ENCODE measurements at regions not wholly inside any gene's neighbourhood (a gene's known extent, or its start where the extent isn't known, plus 50 kb on each side); places are given as distances from the start of the nearest gene placed in this dataset.
A peak's percentile ranks its signal among the peaks of the same experiment; 100 is the strongest.

DNA sequence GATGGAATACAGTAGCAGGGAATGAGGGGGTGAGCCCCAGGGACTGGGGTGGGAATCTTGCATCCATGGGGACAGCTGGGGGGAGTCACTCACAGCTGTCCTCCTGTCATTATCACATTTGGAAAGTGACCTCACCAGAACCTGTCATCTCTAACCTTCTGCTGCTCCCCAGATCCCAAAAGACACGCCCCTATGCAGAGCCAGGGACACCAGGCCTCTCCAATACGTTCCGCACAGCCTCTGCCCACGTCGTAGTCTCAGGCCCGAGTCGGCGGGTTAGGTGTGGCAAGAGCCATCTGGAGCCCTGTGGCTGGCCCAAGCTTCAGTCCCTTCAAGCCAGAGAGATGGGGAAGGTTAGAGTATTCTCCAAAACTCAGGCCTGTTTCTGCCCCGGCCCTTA lies 214.3 kb downstream of the ENGASE start:
- H3K9ac ChIP-seq, result no peak overlapping the region
- peaks cover 0 to 42% (median 0%) of the 10 kb centered on the region in 11 experiments; a peak in 4 of 22 replicates for H4K20me1 ChIP-seq
- H3K4me2 ChIP-seq, result peak overlapping the region; percentile 2 to 61 (median 34); a peak in 18 of 22 replicates
- H3K9me3 ChIP-seq (replicated peaks in 1 of 11), result no peaks in the 10 kb centered on the region
- no peak overlapping the region for H3K27ac ChIP-seq
- H3K4me3 ChIP-seq, result no peak overlapping the region
- no peaks in the 10 kb centered on the region for H3K27me3 ChIP-seq
- no peak for TF ChIP-seq Cebpa-rat (IDR thresholded peaks at IDR 0.05)
- peaks cover 6 to 34% (median 19%) of the 10 kb centered on the region in 10 experiments; a peak in 19 of 20 replicates for H3K4me1 ChIP-seq
- no peaks in the 10 kb centered on the region for H3K36me3 ChIP-seq

DNA sequence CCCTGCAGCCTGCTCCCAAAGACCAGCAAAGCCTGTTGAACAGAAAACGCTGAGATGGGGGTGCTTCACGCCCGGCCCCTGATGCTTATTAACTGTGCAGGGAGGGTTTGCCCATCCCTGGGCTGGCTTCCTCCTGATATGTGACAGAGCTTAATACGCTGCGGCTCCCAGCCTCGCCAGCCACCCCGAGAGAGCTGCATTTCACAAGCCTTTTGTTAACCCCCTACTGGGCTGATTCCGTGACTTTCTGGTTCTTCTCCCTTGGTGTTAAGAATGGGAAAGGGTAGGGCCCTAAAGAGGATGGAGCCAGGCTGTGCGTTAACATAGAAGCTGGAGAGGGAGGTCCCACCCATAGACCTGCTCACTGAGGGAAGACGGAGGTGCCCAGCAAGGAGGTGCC lies 211.8 kb downstream of the ENGASE start:
- Histone ChIP-seq H3K9me3 (replicated peaks in 1 of 11) (no peaks in the 10 kb centered on the region), H4K20me1 (peaks cover 0 to 42% (median 0%) of the 10 kb centered on the region in 11 experiments; a peak in 5 of 22 replicates), H3K36me3 (no peaks in the 10 kb centered on the region), H3K4me3 (no peak overlapping the region), H3K27me3 (peaks cover 0 to 4% (median 0%) of the 10 kb centered on the region in 11 experiments; a peak in 1 of 22 replicates), H3K9ac (no peak overlapping the region), H3K4me1 (peaks cover 6 to 37% (median 23%) of the 10 kb centered on the region in 10 experiments; a peak in 19 of 20 replicates), H3K27ac (no peak overlapping the region), H3K4me2 (no peak overlapping the region)
- TF ChIP-seq Cebpa-rat (IDR thresholded peaks at IDR 0.05), result no peak

DNA sequence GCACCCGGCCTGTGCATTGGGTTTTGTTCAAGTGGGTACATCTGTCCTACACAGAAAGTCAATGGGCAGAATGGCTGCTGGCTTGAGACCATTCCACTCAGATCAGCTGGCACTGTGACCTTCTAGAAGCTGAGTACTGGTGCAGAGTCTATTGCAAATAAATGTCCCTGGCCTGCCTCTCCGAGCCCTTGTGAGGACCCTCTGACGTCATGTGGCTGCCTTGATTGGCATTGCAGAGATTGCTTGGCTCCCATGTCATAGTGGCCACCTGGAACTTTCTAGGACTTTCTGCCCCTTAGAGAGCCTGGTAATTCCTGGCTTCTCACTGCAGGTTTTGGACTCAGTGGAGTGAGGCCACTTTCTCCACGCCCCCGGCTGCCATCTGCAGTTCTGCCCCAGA lies 211.3 kb downstream of the ENGASE start:
- H4K20me1 ChIP-seq, result peaks cover 0 to 46% (median 0%) of the 10 kb centered on the region in 11 experiments; a peak in 5 of 22 replicates
- H3K36me3 ChIP-seq, result no peaks in the 10 kb centered on the region
- no peak overlapping the region for H3K4me3 ChIP-seq
- H3K4me2 ChIP-seq, result no peak overlapping the region
- TF ChIP-seq Cebpa-rat (IDR thresholded peaks at IDR 0.05), result no peak
- H3K9me3 ChIP-seq (replicated peaks in 1 of 11), result no peaks in the 10 kb centered on the region
- no peak overlapping the region for H3K9ac ChIP-seq
- no peak overlapping the region for H3K27ac ChIP-seq
- peaks cover 0 to 4% (median 0%) of the 10 kb centered on the region in 11 experiments; a peak in 1 of 22 replicates for H3K27me3 ChIP-seq
- peaks cover 6 to 42% (median 27%) of the 10 kb centered on the region in 10 experiments; a peak in 19 of 20 replicates for H3K4me1 ChIP-seq

DNA sequence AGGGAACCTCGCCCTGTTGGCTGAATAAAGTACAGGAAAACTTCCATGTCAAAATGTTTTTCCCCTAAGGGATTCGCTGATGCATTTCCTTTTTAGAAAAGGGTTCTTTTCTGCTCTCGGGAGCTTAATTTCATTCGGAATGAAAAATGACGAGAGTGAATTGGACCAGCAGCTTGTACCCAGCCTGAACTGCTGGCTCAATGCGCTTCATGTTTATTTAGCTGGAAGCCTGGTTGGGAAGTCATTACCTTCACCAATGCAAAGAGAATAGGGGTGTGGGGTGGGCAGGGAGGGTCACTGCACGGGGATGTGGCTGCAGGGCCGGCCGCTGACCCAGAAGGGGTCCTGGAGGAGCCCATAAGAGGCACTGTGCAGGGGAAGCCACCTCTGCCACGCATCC lies 207.7 kb downstream of the ENGASE start:
- Histone ChIP-seq H3K4me1 (peaks cover 0 to 18% (median 9%) of the 10 kb centered on the region in 10 experiments; a peak in 5 of 20 replicates), H3K4me2 (peak overlapping the region in 5 of 11 experiments; percentile 8 to 49 (median 39); a peak in 4 of 22 replicates), H4K20me1 (peaks cover 0 to 34% (median 0%) of the 10 kb centered on the region in 11 experiments; a peak in 7 of 22 replicates), H3K27me3 (peaks cover 0 to 4% (median 0%) of the 10 kb centered on the region in 11 experiments; a peak in 1 of 22 replicates), H3K4me3 (no peak overlapping the region), H3K9me3 (replicated peaks in 1 of 11) (no peaks in the 10 kb centered on the region), H3K27ac (no peak overlapping the region), H3K9ac (no peak overlapping the region), H3K36me3 (no peaks in the 10 kb centered on the region)
- TF ChIP-seq Cebpa-rat (IDR thresholded peaks at IDR 0.05), result no peak

DNA sequence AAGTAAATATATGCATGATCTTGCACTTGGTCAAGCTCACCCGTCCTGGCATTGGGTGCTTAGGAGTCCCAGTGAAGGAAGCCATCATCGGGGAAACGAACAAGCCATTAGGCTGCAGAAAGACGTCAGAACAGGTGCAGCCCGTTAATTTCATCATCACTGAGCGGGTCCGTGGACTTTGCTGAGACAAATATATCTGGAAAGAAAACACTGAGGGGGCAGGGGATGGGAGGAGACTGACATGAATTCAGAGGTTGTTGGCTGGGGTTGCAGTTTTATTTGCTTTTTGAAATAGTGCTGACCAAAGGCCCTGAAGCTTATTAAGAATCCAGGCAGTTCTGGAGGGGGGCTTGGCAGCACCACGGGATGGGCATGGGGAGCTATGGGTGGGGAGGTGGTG lies 207.2 kb downstream of the ENGASE start:
- no peak overlapping the region for H3K9ac ChIP-seq
- no peaks in the 10 kb centered on the region for H3K9me3 ChIP-seq (replicated peaks in 1 of 11)
- peaks cover 0 to 4% (median 0%) of the 10 kb centered on the region in 11 experiments; a peak in 1 of 22 replicates for H3K27me3 ChIP-seq
- H4K20me1 ChIP-seq, result peaks cover 0 to 29% (median 0%) of the 10 kb centered on the region in 11 experiments; a peak in 7 of 22 replicates
- H3K4me2 ChIP-seq, result peak overlapping the region in 6 of 11 experiments; percentile 8 to 49 (median 28); a peak in 6 of 22 replicates
- H3K4me3 ChIP-seq, result no peak overlapping the region
- no peak for TF ChIP-seq Cebpa-rat (IDR thresholded peaks at IDR 0.05)
- no peaks in the 10 kb centered on the region for H3K36me3 ChIP-seq
- H3K27ac ChIP-seq, result no peak overlapping the region
- peaks cover 0 to 18% (median 9%) of the 10 kb centered on the region in 10 experiments; a peak in 5 of 20 replicates for H3K4me1 ChIP-seq

DNA sequence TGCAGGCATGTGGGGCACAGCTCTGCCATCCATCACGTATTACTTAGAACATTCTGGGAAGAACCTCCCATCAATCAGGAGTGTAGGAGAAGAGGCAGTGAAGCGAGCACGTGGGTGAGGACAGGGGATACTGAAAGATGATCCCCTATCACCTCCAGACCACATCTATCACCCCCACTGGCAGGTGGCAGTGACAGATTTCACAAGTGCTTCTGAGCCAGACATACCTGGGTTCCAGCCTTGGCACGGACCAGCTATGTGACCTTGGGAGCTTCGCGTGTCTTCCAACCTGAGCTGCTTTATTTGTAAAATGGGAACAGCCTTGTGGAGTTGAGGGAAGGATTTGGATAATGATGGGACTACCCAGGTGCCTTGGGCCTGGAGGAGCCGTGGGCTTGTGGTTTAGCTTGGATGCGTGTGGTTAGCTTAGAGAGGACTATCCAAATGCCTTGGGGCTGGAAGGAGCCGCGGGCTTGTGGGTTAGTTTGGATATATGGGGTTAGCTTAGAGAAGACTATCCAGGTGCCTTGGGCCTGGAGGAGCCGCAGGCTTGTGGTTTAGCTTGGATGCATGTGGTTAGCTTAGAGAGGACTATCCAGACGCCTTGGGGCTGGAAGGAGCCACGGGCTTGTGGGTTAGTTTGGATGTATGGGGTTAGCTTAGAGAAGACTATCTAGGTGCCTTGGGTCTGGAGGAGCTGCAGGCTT lies 206.4 kb downstream of the ENGASE start:
- H3K27ac ChIP-seq, result no peak overlapping the region
- no peaks in the 10 kb centered on the region for H3K9me3 ChIP-seq (replicated peaks in 1 of 11)
- TF ChIP-seq Cebpa-rat (IDR thresholded peaks at IDR 0.05), result no peak
- peaks cover 0 to 18% (median 9%) of the 10 kb centered on the region in 10 experiments; a peak in 5 of 20 replicates for H3K4me1 ChIP-seq
- peaks cover 0 to 21% (median 0%) of the 10 kb centered on the region in 11 experiments; a peak in 6 of 22 replicates for H4K20me1 ChIP-seq
- H3K27me3 ChIP-seq, result peaks cover 0 to 4% (median 0%) of the 10 kb centered on the region in 11 experiments; a peak in 1 of 22 replicates
- peak overlapping the region in 6 of 11 experiments; percentile 8 to 49 (median 28); a peak in 6 of 22 replicates for H3K4me2 ChIP-seq
- H3K9ac ChIP-seq, result no peak overlapping the region
- H3K4me3 ChIP-seq, result no peak overlapping the region
- no peaks in the 10 kb centered on the region for H3K36me3 ChIP-seq

DNA sequence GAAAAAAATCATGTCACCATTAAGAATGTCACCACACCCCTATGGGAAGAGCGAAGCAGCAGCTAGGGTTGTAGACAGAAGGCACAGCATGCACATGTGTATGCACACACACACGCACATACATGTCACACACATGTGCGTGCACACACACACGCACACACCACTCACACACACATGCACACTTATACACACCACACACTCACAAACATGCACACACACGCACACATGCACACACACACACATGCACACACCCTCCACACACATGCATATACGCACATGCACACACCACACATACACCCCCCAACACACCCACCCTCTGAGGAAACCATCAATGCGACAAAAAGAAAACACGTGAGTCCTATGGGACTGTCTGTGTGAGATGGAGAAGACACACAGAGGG lies 205.4 kb downstream of the ENGASE start:
- H3K4me2 ChIP-seq, result no peak overlapping the region
- H3K27me3 ChIP-seq, result peaks cover 0 to 4% (median 0%) of the 10 kb centered on the region in 11 experiments; a peak in 1 of 22 replicates

DNA sequence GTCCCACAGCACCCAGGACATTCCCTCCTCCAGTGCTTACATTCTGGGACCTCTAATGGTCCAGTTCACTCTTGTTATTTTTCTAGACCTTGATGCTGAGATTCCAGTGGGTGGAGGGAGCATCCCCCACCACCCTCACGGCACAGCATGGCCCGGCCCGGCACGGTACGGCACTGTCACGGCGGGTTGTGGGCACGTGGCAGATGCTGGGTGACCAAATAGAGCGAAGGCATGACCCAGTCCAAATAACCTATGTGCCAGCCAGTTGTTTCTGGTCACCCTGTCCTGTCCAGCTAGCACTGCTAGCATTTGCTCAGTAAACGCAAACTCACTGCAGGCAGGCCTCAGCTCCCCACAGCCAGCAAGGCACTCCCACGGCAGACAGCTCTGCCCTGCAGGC lies 204.7 kb downstream of the ENGASE start:
- Histone ChIP-seq H3K4me2 (no peak overlapping the region), H3K4me1 (peaks cover 0 to 31% (median 16%) of the 10 kb centered on the region in 10 experiments; a peak in 11 of 20 replicates), H4K20me1 (peaks cover 0 to 20% (median 0%) of the 10 kb centered on the region in 11 experiments; a peak in 6 of 22 replicates), H3K9ac (no peak overlapping the region), H3K9me3 (replicated peaks in 1 of 11) (no peaks in the 10 kb centered on the region), H3K4me3 (no peak overlapping the region), H3K27me3 (peaks cover 0 to 4% (median 0%) of the 10 kb centered on the region in 11 experiments; a peak in 1 of 22 replicates), H3K27ac (no peak overlapping the region), H3K36me3 (no peaks in the 10 kb centered on the region)
- no peak for TF ChIP-seq Cebpa-rat (IDR thresholded peaks at IDR 0.05)

More for the DNA sequence above, 205.4 kb downstream of the ENGASE start:
- Histone ChIP-seq H3K9ac (no peak overlapping the region), H4K20me1 (peaks cover 0 to 20% (median 0%) of the 10 kb centered on the region in 11 experiments; a peak in 6 of 22 replicates), H3K9me3 (replicated peaks in 1 of 11) (no peaks in the 10 kb centered on the region), H3K4me3 (no peak overlapping the region), H3K27ac (no peak overlapping the region), H3K36me3 (no peaks in the 10 kb centered on the region), H3K4me1 (peaks cover 0 to 25% (median 12%) of the 10 kb centered on the region in 10 experiments; a peak in 9 of 20 replicates)
- TF ChIP-seq Cebpa-rat (IDR thresholded peaks at IDR 0.05), result no peak

DNA sequence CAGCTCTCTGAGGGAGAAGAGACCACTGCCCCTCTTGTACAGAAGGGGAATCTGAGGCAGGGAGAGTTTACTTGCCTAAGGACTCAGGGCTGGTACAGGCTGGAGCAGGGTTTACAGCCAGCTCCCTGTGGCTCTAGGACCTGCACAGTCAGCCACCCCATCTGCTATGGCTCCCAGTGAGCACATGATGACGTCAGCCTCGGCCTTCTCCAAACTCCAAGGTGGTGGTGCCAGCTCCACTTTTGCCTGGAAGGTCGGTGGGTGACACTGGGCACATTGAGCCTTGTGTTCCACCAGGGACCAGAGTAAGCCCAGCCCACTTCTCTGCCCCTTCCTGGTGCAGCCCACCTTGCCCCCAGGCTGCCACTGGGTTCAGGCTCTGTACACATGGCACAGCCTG lies 202.2 kb downstream of the ENGASE start:
- Histone ChIP-seq H3K9me3 (replicated peaks in 1 of 11) (no peaks in the 10 kb centered on the region), H3K36me3 (no peaks in the 10 kb centered on the region), H3K27me3 (no peaks in the 10 kb centered on the region), H3K27ac (no peak overlapping the region), H3K4me1 (peaks cover 0 to 31% (median 17%) of the 10 kb centered on the region in 10 experiments; a peak in 12 of 20 replicates), H4K20me1 (peaks cover 0 to 17% (median 0%) of the 10 kb centered on the region in 11 experiments; a peak in 6 of 22 replicates), H3K4me3 (no peak overlapping the region), H3K4me2 (no peak overlapping the region), H3K9ac (no peak overlapping the region)
- no peak for TF ChIP-seq Cebpa-rat (IDR thresholded peaks at IDR 0.05)

All from BLaER1 treated with 17β-estradiol and CSF1 and Interleukin-3, amounts not matched to agents 10 nM and 100 nM (cell line).